Neural crest cell (in vitro differentiated cells): ENCODE measurements at regions not wholly inside any gene's neighbourhood (a gene's known extent, or its start where the extent isn't known, plus 50 kb on each side); places are given as distances from the start of the nearest gene placed in this dataset.

ENCODE experiments used
- DNase-seq: peaks from one replicate; pipeline ENCODE4 v3.0.0; 2021; ENCODE audit warnings: low read depth, mixed read lengths, low spot score
- H3K27ac Mint-ChIP-seq: one replicate; pipeline ENCODE4 v1.8.0; 2021; ENCODE audit warnings: mild to moderate bottlenecking, mixed read lengths; ENCODE audit not compliant: unreplicated experiment
- H3K27me3 Mint-ChIP-seq: 2 replicates; pipeline ENCODE4 v1.8.0; 2021; ENCODE audit warnings: low read depth, mild to moderate bottlenecking, mixed read lengths
- H3K36me3 Mint-ChIP-seq: 2 replicates; pipeline ENCODE4 v1.8.0; 2021; ENCODE audit warnings: low read depth, mild to moderate bottlenecking, mixed read lengths
- H3K4me1 Mint-ChIP-seq: 2 replicates; pipeline ENCODE4 v1.8.0; 2021; ENCODE audit warnings: mixed read lengths
- H3K4me3 Mint-ChIP-seq: one replicate; pipeline ENCODE4 v1.8.0; 2021; ENCODE audit warnings: mild to moderate bottlenecking, mixed read lengths
- H3K9me3 Mint-ChIP-seq: 2 replicates; pipeline ENCODE4 v1.8.0; 2021; ENCODE audit warnings: mixed read lengths
- TF ChIP-seq, protein P1 (sequence below): fragments of 200-600 bp; sonication (generic); conservative IDR thresholded peaks from 2 replicates; pipeline ENCODE4 v1.5.0; 2021; ENCODE audit warnings: antibody characterized with exemption, mild to moderate bottlenecking

- Mint-ChIP-seq H3K27me3 (peaks cover 10% of the 10 kb centered on the region), H3K4me3 (no peak overlapping the region), H3K36me3 (no peaks in the 10 kb centered on the region), H3K27ac (no peak overlapping the region), H3K4me1 (no peaks in the 10 kb centered on the region), H3K9me3 (peaks cover 8% of the 10 kb centered on the region)
- no peak for DNase-seq
- TF ChIP-seq, protein P1, sequence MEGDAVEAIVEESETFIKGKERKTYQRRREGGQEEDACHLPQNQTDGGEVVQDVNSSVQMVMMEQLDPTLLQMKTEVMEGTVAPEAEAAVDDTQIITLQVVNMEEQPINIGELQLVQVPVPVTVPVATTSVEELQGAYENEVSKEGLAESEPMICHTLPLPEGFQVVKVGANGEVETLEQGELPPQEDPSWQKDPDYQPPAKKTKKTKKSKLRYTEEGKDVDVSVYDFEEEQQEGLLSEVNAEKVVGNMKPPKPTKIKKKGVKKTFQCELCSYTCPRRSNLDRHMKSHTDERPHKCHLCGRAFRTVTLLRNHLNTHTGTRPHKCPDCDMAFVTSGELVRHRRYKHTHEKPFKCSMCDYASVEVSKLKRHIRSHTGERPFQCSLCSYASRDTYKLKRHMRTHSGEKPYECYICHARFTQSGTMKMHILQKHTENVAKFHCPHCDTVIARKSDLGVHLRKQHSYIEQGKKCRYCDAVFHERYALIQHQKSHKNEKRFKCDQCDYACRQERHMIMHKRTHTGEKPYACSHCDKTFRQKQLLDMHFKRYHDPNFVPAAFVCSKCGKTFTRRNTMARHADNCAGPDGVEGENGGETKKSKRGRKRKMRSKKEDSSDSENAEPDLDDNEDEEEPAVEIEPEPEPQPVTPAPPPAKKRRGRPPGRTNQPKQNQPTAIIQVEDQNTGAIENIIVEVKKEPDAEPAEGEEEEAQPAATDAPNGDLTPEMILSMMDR: no peak
Observed at GRCh38 chr11:113596658-113597057, 109.5 kb downstream of the TMPRSS5 start.

GRCh38 chr11:113595810-113596594 is 110.1 kb downstream of the TMPRSS5 start:
- Mint-ChIP-seq H3K36me3 (no peaks in the 10 kb centered on the region), H3K9me3 (peaks cover 8% of the 10 kb centered on the region), H3K27me3 (peaks cover 10% of the 10 kb centered on the region), H3K27ac (no peak overlapping the region), H3K4me1 (no peaks in the 10 kb centered on the region), H3K4me3 (no peak overlapping the region)
- TF ChIP-seq, protein P1: no peak
- no peak for DNase-seq

GRCh38 chr11:113593698-113594308 is 112.3 kb downstream of the TMPRSS5 start:
- Mint-ChIP-seq H3K9me3 (peaks cover 8% of the 10 kb centered on the region), H3K4me1 (no peaks in the 10 kb centered on the region), H3K4me3 (no peak overlapping the region), H3K27ac (no peak overlapping the region), H3K27me3 (peaks cover 10% of the 10 kb centered on the region), H3K36me3 (no peaks in the 10 kb centered on the region)
- TF ChIP-seq, protein P1: no peak
- DNase-seq: no peak

DNA sequence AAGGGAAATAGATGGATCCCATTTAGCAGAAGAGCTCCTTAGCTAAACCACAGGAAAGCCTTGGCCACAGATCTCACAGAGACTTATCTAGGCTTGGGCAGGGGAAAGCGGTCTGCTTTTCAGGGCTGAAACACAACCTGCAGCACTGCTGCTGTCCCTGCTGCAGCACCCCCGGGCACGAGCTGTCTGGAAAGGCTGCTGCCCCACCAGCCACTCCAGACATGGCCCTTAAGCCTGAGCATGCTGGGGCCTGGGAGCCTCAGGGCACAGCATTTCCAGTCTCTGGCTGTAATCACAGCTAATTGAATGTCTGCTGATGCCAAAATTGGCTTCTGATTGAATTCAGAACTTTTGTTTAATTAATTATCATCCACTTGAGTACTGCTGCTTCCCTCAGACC is 115.0 kb downstream of the TMPRSS5 start:
- no peaks in the 10 kb centered on the region for H3K27me3 Mint-ChIP-seq
- no peaks in the 10 kb centered on the region for H3K4me1 Mint-ChIP-seq
- no peak overlapping the region for H3K27ac Mint-ChIP-seq
- H3K9me3 Mint-ChIP-seq: peaks cover 3% of the 10 kb centered on the region
- TF ChIP-seq, protein P1: no peak
- no peaks in the 10 kb centered on the region for H3K36me3 Mint-ChIP-seq
- DNase-seq: no peak
- no peak overlapping the region for H3K4me3 Mint-ChIP-seq

GRCh38 chr11:113587308-113587739 is 112.1 kb upstream of the DRD2 start:
- no peak for DNase-seq
- H3K27me3 Mint-ChIP-seq: no peaks in the 10 kb centered on the region
- H3K9me3 Mint-ChIP-seq: no peaks in the 10 kb centered on the region
- no peaks in the 10 kb centered on the region for H3K4me1 Mint-ChIP-seq
- H3K27ac Mint-ChIP-seq: no peak overlapping the region
- no peaks in the 10 kb centered on the region for H3K36me3 Mint-ChIP-seq
- TF ChIP-seq, protein P1: no peak
- no peak overlapping the region for H3K4me3 Mint-ChIP-seq
